ENCODE measurements at regions not wholly inside any gene's neighbourhood (a gene's known extent, or its start where the extent isn't known, plus 50 kb on each side); places are given as distances from the start of the nearest gene placed in this dataset.
A peak's percentile ranks its signal among the peaks of the same experiment; 100 is the strongest.

GRCh38 chr1:234989019-234989418, 139.6 kb downstream of the TOMM20 start:
- no peak for DNase-seq (ENCODE audit: low spot score)

DNA sequence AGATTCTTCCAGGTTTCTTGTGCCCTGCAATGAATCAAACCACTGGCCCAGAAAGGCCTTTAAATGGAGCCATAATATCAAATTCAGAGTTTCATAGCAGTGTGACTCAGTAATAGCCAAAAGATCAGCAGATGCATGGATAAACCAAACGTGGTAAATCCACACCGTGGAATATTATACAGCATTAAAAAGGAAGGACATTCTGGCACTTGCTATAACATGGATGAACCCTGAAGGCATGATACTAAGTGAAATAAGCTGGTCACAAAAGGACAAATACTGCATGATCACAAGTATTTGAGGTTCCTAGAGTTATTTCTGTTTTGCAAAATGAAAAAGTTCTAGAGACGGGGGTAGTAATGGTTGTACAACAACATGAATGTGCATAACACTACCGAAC, 140.1 kb downstream of the TOMM20 start:
- no peak for DNase-seq (ENCODE audit: low spot score)

- no peak for DNase-seq (ENCODE audit: low spot score)
Observed at GRCh38 chr1:234988155-234988517, 140.5 kb downstream of the TOMM20 start.

GRCh38 chr1:234987415-234988154, 141.1 kb downstream of the TOMM20 start:
- no peak for DNase-seq (ENCODE audit: low spot score)

DNA sequence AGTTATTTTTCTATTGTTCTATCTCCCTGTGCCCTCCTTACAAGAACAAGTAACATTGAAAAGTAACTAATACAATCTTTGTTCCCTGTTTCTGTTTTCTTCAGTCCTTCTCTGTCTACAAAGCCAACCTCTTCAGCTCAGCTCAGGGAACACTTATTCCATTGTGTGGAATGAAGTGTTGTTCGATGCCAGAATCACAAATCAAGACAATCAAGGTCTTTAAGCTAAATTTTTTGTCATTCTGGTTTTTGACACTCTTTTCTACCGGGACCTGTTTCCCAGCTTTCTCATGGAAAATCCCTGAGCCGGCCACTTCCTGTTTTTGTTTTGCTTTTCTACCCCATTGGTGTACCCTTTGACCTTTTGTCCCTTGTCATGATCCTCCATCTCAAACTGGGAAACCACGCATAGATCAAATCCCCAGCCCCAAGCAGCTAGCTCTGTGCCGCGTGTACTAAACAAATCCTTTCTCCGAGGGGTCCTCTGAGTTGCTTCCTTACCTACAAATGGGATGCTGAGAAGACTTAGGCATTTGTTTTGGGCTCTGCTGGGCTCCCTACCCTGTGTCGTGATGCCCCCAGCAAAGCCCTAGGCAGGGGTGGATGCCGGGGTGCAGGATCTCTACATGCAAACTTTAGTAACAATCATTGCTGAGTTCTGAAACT, 141.8 kb downstream of the TOMM20 start:
- DNase-seq (ENCODE audit: low spot score): no peak

GRCh38 chr1:234985516-234986294, 142.9 kb downstream of the TOMM20 start:
- no peak for DNase-seq (ENCODE audit: low spot score)

GRCh38 chr1:234985007-234985370, 143.6 kb downstream of the TOMM20 start:
- DNase-seq (ENCODE audit: low spot score): no peak

DNA sequence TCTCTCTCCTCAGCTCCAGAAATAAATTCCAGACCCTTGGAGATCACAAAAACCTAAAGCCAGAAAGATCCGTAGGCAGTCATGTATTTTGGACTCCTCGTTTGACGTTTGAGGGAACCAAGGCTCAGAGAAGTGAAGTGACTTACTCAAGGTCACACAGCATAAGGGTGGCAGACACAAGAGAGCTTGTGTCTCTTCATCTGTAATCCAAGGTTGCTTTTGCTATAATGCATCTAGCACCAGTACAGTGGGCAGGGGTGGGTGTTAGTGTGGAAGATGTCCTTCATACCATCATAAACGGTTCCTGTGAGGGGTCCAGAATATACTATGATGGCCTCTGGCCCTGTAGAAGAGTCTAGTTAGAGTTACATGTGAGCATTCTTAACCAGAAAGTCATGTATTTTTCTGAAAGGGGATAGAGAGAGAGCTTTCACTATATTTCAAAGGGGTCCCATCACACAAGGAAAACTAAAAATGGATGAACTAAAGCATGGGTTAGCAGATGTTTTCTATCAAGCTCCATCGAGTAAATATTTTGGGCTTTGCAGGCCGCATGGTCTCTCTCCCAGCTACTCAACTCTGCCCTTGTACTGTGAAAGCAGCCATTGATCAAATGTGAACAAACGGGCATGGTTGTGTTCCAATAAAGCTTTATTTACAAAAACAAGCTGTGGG, 144.9 kb downstream of the TOMM20 start:
- no peak for DNase-seq (ENCODE audit: low spot score)

- no peak for DNase-seq (ENCODE audit: low spot score)
Observed at GRCh38 chr1:234981758-234982157, 146.9 kb downstream of the TOMM20 start.

DNA sequence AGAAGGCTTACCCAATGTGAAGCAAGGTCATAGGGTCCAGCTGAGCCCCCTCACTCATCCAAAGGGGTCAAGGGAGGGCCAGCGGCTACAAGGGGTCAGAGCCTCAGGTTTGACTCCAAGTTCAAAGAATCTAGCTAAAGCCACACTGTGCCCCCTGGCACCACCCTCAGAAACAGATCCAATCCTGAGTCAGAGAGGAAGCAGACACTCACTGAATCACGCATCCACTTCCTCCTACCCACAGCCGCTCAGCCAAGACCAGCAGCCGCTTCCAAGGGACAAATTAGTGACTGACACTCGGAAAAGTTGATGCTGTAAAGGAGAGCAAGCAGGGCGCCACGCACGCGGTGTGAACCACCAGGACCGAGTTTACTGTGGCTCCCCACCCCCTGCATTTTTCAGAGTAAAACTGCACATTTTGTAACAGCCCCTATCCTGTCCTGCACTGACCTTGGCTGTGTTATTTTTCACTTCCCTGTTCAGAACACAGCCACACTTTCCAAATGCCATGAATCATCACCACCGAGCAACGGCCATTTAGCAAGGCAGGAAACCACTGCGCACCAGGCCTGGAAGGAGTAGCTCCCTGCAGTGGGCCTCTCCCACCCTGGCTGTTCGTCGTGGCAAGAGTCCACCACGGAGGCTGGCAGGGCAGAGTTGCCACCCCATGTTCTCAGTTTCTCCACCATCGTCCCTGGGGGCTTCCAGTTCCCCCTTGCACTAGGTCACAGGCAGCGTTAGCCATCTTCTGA, 147.8 kb downstream of the TOMM20 start:
- DNase-seq (ENCODE audit: low spot score): no peak

- no peak for DNase-seq (ENCODE audit: low spot score)
Observed at GRCh38 chr1:234980291-234980644, 148.4 kb downstream of the TOMM20 start.

- DNase-seq (ENCODE audit: low spot score): no peak
Observed at GRCh38 chr1:234979296-234980279, 149.0 kb downstream of the TOMM20 start.

GRCh38 chr1:234978397-234979295, 150.0 kb downstream of the TOMM20 start:
- peak; percentile 20 for DNase-seq (ENCODE audit: low spot score)

DNA sequence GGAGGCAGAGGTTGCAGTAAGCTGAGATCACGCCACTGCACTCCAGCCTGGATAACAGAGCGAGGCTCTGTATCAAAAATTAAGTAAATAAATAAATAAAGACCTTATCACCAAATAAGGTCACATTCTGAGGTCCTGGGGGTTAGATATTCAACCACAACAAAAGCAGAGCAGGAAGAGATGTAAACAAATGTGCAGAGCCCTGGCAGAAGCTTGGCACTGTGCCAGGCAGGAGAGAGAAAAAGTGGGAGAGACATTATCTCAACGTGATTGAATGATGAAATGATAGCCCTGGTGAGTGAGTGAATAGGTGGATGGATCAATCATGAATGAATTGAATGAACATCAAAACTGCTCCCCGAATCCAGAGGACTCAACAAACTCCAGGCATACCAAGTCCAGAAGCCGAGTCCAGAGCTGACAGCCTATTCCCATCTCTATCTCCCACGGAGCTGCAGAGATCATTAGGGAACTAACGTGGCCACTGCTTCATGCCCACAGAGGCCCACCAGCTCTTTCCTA, 150.7 kb downstream of the TOMM20 start:
- DNase-seq (ENCODE audit: low spot score): no peak

DNA sequence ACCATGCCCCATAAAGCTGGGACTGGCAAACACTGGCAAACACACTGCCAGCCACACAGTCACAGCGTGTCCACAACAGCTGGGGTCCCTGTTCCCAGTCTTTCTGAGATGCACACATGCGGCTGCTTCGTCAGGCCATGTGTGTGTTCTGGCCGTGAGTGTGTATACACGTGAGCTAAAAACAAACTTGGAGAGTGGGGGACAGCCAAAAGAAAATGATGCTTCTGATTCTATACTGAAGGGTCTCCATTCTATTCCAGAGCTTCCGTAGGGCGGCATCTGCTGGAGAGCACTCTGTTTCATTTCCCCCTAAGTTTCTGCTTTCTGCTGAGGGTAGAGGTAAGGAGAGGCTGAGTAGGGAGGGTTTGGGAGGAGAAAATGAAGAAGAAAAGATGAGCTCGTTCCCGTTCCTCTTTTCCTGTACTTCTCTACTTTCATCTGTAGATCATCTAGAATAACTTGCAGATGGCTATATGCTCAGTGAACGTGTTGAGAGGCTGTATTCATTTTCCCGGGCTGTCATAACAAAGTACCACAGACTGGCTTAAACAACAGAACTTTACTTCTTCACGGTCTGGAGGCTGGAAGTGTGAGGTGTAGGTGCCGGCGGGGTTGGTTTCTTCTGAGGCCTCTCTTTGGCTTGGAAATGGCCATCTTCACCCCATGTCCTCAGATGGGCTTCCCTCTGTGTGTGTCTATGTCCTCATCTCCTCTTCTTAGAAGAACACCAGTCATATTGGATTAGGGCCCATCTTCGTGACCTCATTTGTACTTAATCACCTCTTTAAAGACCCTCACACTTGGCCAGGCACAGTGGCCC, 151.6 kb downstream of the TOMM20 start:
- DNase-seq (ENCODE audit: low spot score): no peak

DNA sequence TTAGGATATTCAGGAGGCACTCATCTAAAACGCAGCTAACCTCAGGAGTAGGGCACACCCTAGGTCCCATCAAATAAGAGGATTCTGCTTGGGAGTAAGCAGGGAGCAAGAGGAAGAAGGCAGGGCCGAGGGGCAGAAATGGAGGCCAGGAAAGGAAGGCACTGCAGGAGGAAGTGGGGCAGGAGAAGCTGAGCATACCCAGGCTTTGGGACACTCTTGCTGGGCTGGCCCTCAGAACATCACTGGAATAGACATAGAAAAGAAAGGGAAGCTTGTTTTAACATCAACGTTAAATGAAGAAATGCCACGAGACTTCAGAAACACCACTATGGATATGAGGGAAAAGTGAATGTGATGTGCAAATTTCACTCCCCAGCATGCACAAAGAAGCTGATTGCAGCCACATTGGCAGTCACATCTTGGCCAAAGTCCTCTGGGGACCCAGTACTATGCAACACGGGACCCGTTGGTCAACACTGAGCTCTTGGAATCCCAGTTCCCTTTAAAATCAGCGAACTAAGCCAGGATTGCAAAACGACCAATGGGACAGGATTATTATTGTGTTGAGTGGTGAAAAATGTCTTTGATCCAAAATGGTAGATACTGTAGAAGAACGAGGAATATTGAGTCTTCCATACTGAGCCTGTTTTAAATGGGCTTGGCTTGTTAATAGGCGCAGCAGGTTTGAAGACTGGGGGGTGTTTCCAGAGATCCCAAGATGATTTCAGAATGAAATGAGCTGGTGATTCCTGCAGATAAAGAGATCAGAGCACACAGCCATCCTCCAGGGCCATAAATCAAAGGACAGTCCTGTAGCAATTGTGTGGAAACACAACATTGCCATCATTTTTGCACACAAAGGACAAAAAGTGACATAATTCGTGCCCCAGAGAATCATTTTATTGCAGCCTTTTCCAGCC, 152.4 kb downstream of the TOMM20 start:
- DNase-seq (ENCODE audit: low spot score): no peak
